ENCODE measurements at regions not wholly inside any gene's neighbourhood (a gene's known extent, or its start where the extent isn't known, plus 50 kb on each side); places are given as distances from the start of the nearest gene placed in this dataset.

GRCh38 chr3:40973141-40973540 is 226.2 kb upstream of the CTNNB1 start:
- TF ChIP-seq, protein P1, sequence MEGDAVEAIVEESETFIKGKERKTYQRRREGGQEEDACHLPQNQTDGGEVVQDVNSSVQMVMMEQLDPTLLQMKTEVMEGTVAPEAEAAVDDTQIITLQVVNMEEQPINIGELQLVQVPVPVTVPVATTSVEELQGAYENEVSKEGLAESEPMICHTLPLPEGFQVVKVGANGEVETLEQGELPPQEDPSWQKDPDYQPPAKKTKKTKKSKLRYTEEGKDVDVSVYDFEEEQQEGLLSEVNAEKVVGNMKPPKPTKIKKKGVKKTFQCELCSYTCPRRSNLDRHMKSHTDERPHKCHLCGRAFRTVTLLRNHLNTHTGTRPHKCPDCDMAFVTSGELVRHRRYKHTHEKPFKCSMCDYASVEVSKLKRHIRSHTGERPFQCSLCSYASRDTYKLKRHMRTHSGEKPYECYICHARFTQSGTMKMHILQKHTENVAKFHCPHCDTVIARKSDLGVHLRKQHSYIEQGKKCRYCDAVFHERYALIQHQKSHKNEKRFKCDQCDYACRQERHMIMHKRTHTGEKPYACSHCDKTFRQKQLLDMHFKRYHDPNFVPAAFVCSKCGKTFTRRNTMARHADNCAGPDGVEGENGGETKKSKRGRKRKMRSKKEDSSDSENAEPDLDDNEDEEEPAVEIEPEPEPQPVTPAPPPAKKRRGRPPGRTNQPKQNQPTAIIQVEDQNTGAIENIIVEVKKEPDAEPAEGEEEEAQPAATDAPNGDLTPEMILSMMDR (IDR thresholded peaks at IDR 0.05), result no peak
- no peak for TF ChIP-seq POLR2AphosphoS5 (IDR thresholded peaks at IDR 0.05; ENCODE audit: low read depth, low read length)
- no peak for TF ChIP-seq REST (IDR thresholded peaks at IDR 0.05; ENCODE audit: insufficient read depth in 1 of 2, low read depth in 2 of 2, low read length in 1 of 2)
